Breast epithelium (tissue), 4 donors: ENCODE measurements at regions not wholly inside any gene's neighbourhood (a gene's known extent, or its start where the extent isn't known, plus 50 kb on each side); places are given as distances from the start of the nearest gene placed in this dataset.

ENCODE experiments used
- DNase-seq, 2 donors: peaks; one replicate each; pipeline ENCODE4 v3.0.0-alpha.2; 2019; ENCODE audit warnings: low spot score in 2 of 2
- H3K27ac ChIP-seq, 2 donors: fragments of 200-600 bp; sonication (generic) in 1 of 2; one replicate each; pipeline ENCODE4 v1.5.1; 2016 to 2019; ENCODE audit warnings: mild to moderate bottlenecking in 1 of 2
- H3K27me3 ChIP-seq, 2 donors: fragments of 200-600 bp; sonication (generic) in 1 of 2; one replicate each; pipeline versions ENCODE4 v1.5.1 to v1.6.0; 2017 to 2019; ENCODE audit warnings: control low read depth in 1 of 2, mild to moderate bottlenecking in 1 of 2
- H3K36me3 ChIP-seq: fragments of 200-600 bp; one replicate; pipeline ENCODE4 v1.5.1; 2019
- H3K4me1 ChIP-seq, 2 donors: fragments of 200-600 bp; sonication (generic); one replicate each; pipeline ENCODE4 v1.5.1; 2016 to 2019; ENCODE audit warnings: control low read depth in 1 of 2
- H3K4me3 ChIP-seq, 3 donors: fragments of 200-600 bp; sonication (generic); 1 replicate in 2 of 3; 2 replicates in 1 of 3; pipeline ENCODE4 v1.5.1; 2016 to 2019; ENCODE audit warnings: mild to moderate bottlenecking in 3 of 3, moderate library complexity in 2 of 3
- H3K9me3 ChIP-seq, 2 donors: fragments of 200-600 bp; sonication (generic) in 1 of 2; one replicate each; pipeline ENCODE4 v1.5.1; 2016 to 2019; ENCODE audit warnings: control low read depth in 1 of 2
- CTCF ChIP-seq, 3 donors: fragments of 450-650 bp; IDR thresholded peaks; one replicate each; pipeline ENCODE4 v1.5.1; 2016 to 2017; ENCODE audit warnings: antibody characterized with exemption in 3 of 3, mild to moderate bottlenecking in 3 of 3, moderate library complexity in 3 of 3
- POLR2A ChIP-seq: fragments of 450-650 bp; IDR thresholded peaks from one replicate; pipeline ENCODE4 v1.6.1; 2016; ENCODE audit warnings: antibody characterized with exemption, mild to moderate bottlenecking, moderate library complexity
- POLR2AphosphoS5 ChIP-seq, 3 donors: sonication (generic); formaldehyde crosslinking; IDR thresholded peaks; one replicate each; pipeline ENCODE4 v1.6.1; 2017; ENCODE audit warnings: antibody characterized with exemption in 3 of 3
- intact Hi-C: fragments of 100-400 bp; cut with DNase I; formaldehyde crosslinking; loops from one replicate; pipeline ENCODE4 v1.15.1; 2023; ENCODE audit warnings: low total_unique reads

- no peak for DNase-seq
- Histone ChIP-seq H3K36me3 (no peaks in the 10 kb centered on the region), H3K4me3 (no peak overlapping the region), H3K4me1 (no peaks in the 10 kb centered on the region), H3K27me3 (no peaks in the 10 kb centered on the region), H3K9me3 (no peaks in the 10 kb centered on the region), H3K27ac (no peak overlapping the region)
- intact Hi-C loops = no loop called here
- TF ChIP-seq POLR2AphosphoS5 (IDR thresholded peaks at IDR 0.05) (no peak), CTCF (IDR thresholded peaks at IDR 0.05) (no peak), POLR2A (no peak)
Observed at GRCh38 chr4:79181190-79181589, 144.7 kb downstream of the NAA11 start.

- Histone ChIP-seq H3K4me3 (no peak overlapping the region), H3K9me3 (no peaks in the 10 kb centered on the region), H3K27me3 (no peaks in the 10 kb centered on the region), H3K4me1 (no peaks in the 10 kb centered on the region), H3K36me3 (no peaks in the 10 kb centered on the region), H3K27ac (no peak overlapping the region)
- intact Hi-C loops = no loop called here
- DNase-seq = peak in 1 of 2 donors; percentile 32
- no peak for TF ChIP-seq CTCF (IDR thresholded peaks at IDR 0.05)
- no peak for TF ChIP-seq POLR2A
- no peak for TF ChIP-seq POLR2AphosphoS5 (IDR thresholded peaks at IDR 0.05)
Observed at GRCh38 chr4:79178760-79179159, 147.1 kb downstream of the NAA11 start.

GRCh38 chr4:79177388-79177787 is 148.5 kb downstream of the NAA11 start:
- intact Hi-C loops = no loop called here
- Histone ChIP-seq H3K4me1 (no peaks in the 10 kb centered on the region), H3K27ac (no peak overlapping the region), H3K36me3 (no peaks in the 10 kb centered on the region), H3K27me3 (no peaks in the 10 kb centered on the region), H3K4me3 (no peak overlapping the region), H3K9me3 (no peaks in the 10 kb centered on the region)
- DNase-seq = no peak
- no peak for TF ChIP-seq POLR2AphosphoS5 (IDR thresholded peaks at IDR 0.05)
- TF ChIP-seq POLR2A = no peak
- no peak for TF ChIP-seq CTCF (IDR thresholded peaks at IDR 0.05)

- Histone ChIP-seq H3K27ac (no peak overlapping the region), H3K4me1 (no peaks in the 10 kb centered on the region), H3K9me3 (no peaks in the 10 kb centered on the region), H3K4me3 (no peak overlapping the region), H3K36me3 (no peaks in the 10 kb centered on the region), H3K27me3 (no peaks in the 10 kb centered on the region)
- TF ChIP-seq POLR2AphosphoS5 (IDR thresholded peaks at IDR 0.05) (no peak), CTCF (IDR thresholded peaks at IDR 0.05) (no peak), POLR2A (no peak)
- intact Hi-C loops = no loop called here
- DNase-seq = no peak
Observed at GRCh38 chr4:79176351-79176750, 149.5 kb downstream of the NAA11 start.

- no peak overlapping the region for H3K27ac ChIP-seq
Observed at GRCh38 chr4:79175716-79176115, 150.1 kb downstream of the NAA11 start.

More at GRCh38 chr4:79175716-79176115, 150.1 kb downstream of the NAA11 start:
- TF ChIP-seq POLR2AphosphoS5 (IDR thresholded peaks at IDR 0.05) (no peak), CTCF (IDR thresholded peaks at IDR 0.05) (no peak), POLR2A (no peak)
- Histone ChIP-seq H3K36me3 (no peaks in the 10 kb centered on the region), H3K27me3 (no peaks in the 10 kb centered on the region), H3K4me1 (no peaks in the 10 kb centered on the region), H3K9me3 (no peaks in the 10 kb centered on the region), H3K4me3 (no peak overlapping the region)
- intact Hi-C loops = no loop called here
- no peak for DNase-seq
